ENCODE measurements at regions not wholly inside any gene's neighbourhood (a gene's known extent, or its start where the extent isn't known, plus 50 kb on each side); places are given as distances from the start of the nearest gene placed in this dataset.

DNA sequence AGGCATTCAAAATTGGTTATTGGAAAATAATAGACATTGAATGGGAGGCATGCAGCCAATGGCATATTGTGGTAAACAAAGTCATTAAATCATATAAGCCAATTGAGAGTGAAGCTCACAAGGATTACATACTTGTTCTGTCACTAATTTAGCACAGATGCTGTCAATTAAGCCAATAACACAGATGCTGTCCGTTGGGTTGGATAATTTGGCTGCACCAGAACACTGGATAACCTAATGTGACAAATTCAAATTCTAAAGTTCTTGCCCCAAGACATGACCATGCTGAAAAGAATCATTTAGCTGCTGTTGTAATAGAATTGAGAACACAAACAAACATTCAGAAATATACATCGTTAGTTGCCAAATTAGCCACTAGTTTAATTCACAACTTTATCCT lies 1796.4 kb downstream of the EFNA5 start (continued):
- no peak for TF ChIP-seq YY1 (IDR thresholded peaks at IDR 0.05; ENCODE audit: extremely low read depth, insufficient replicate concordance, low read depth, low read length)

DNA sequence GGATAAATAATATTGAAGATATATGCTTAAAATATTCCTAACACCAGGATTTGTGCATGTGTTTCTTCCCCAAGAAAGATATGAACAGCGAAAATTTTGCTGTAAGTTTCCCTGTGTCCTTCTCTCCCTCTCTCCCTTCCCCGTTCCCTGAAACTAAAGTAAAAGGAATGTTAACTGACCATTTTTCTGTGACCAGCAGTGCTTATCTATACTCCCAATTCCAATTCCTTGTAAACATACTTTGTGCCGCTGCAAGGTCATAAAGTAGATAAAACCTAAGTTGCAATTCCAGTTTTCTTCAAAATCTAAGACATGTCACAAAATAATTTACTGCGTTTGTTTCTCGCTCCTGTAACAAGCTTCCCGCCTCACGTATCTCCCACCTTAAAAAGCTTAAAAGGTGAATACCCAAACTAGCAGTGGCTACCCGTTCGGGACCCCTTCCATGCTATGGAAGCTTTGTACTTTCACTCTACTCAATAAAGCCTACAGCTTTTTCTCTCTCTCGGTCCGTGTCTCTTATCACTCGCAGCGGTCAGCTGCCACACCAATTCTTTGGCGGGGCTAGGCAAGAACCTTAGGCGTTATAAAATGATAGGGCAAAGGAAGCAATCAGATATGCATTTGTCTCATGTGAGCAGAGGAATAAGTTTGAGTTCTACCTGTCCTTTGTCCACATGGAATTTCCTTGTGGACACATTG lies 1798.0 kb downstream of the EFNA5 start:
- intact Hi-C loops (cut with micrococcal nuclease): no loop called here
- no peaks in the 10 kb centered on the region for H4K20me1 ChIP-seq (ENCODE audit: insufficient read depth)
- no peak for DNase-seq (ENCODE audit: low read depth, low spot score)
- BruUV-seq (replicated peaks): no TSS peak
- no peak overlapping the region for H3K9ac ChIP-seq (ENCODE audit: low read length)
- H3K4me1 ChIP-seq (ENCODE audit: control insufficient read depth in 1 of 2, insufficient read depth in 2 of 2, low read length in 2 of 2): no peaks in the 10 kb centered on the region
- no peak overlapping the region for H2AFZ ChIP-seq (ENCODE audit: low read depth, low read length, poor library complexity, severe bottlenecking)
- POLR2A ChIA-PET: no interaction called here
- H3K27me3 ChIP-seq (ENCODE audit: insufficient read depth, low read length): no peaks in the 10 kb centered on the region
- no peaks in the 10 kb centered on the region for H3K9me3 ChIP-seq (ENCODE audit: control insufficient read depth in 1 of 2, insufficient read depth in 1 of 2, low read depth in 1 of 2, low read length in 2 of 2)
- H3K36me3 ChIP-seq (ENCODE audit: control insufficient read depth in 1 of 2, insufficient read depth in 2 of 2, low read length in 2 of 2): no peaks in the 10 kb centered on the region
- H3K79me2 ChIP-seq (ENCODE audit: insufficient read depth, low read length): no peaks in the 10 kb centered on the region
- RAD21 ChIA-PET (ENCODE audit: low non-redundant PET in 1 of 2, low total read pairs in 2 of 2, uncharacterized antibody in 2 of 2, unreplicated experiment in 2 of 2): no interaction called here
- CTCF ChIA-PET: no interaction called here
- H3K4me3 ChIP-seq (replicated peaks in 1 of 2; ENCODE audit: low read depth in 1 of 2, low read length in 2 of 2): no peak overlapping the region
- H3K9me2 ChIP-seq (ENCODE audit: insufficient read depth): no peaks in the 10 kb centered on the region
- no peak overlapping the region for H3K4me2 ChIP-seq (ENCODE audit: low read length)
- no peak overlapping the region for H3K27ac ChIP-seq (ENCODE audit: low read depth, low read length)
- TF ChIP-seq RAD21 (IDR thresholded peaks at IDR 0.05; ENCODE audit: low read depth) (no peak), MAX (IDR thresholded peaks at IDR 0.05) (no peak), SP1 (IDR thresholded peaks at IDR 0.05; ENCODE audit: low read depth) (no peak), EZH2phosphoT487 (IDR thresholded peaks at IDR 0.05; ENCODE audit: borderline replicate concordance) (no peak), TCF7L2 (IDR thresholded peaks at IDR 0.05; ENCODE audit: borderline replicate concordance, extremely low read depth, insufficient read depth, insufficient read length) (no peak), FOSL1 (IDR thresholded peaks at IDR 0.05; ENCODE audit: low read depth) (no peak), CEBPB (IDR thresholded peaks at IDR 0.05; ENCODE audit: low read depth) (no peak)
- TF ChIP-seq, protein P1, sequence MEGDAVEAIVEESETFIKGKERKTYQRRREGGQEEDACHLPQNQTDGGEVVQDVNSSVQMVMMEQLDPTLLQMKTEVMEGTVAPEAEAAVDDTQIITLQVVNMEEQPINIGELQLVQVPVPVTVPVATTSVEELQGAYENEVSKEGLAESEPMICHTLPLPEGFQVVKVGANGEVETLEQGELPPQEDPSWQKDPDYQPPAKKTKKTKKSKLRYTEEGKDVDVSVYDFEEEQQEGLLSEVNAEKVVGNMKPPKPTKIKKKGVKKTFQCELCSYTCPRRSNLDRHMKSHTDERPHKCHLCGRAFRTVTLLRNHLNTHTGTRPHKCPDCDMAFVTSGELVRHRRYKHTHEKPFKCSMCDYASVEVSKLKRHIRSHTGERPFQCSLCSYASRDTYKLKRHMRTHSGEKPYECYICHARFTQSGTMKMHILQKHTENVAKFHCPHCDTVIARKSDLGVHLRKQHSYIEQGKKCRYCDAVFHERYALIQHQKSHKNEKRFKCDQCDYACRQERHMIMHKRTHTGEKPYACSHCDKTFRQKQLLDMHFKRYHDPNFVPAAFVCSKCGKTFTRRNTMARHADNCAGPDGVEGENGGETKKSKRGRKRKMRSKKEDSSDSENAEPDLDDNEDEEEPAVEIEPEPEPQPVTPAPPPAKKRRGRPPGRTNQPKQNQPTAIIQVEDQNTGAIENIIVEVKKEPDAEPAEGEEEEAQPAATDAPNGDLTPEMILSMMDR (IDR thresholded peaks at IDR 0.05 in 2 of 3, conservative IDR thresholded peaks at IDR 0.05 in 1 of 3; ENCODE audit: borderline replicate concordance in 1 of 3, insufficient read depth in 1 of 3, low read depth in 2 of 3, low read length in 2 of 3): no peak
- no peak for ATAC-seq

All from HCT116 (cell line).